GM19351 (cell line): ENCODE measurements at regions not wholly inside any gene's neighbourhood (a gene's known extent, or its start where the extent isn't known, plus 50 kb on each side); places are given as distances from the start of the nearest gene placed in this dataset.

Source experiments
- ATAC-seq: cut with Tn5 transposase; IDR thresholded peaks from one replicate; pipeline ENCODE4 v1.9.1; 2021; ENCODE audit warnings: mild to moderate bottlenecking, moderate library complexity; ENCODE audit not compliant: unreplicated experiment

- ATAC-seq: no peak
These were observed 127.8 kb downstream of the COPS8 start for GRCh38 chr2:237213315-237214022.

DNA sequence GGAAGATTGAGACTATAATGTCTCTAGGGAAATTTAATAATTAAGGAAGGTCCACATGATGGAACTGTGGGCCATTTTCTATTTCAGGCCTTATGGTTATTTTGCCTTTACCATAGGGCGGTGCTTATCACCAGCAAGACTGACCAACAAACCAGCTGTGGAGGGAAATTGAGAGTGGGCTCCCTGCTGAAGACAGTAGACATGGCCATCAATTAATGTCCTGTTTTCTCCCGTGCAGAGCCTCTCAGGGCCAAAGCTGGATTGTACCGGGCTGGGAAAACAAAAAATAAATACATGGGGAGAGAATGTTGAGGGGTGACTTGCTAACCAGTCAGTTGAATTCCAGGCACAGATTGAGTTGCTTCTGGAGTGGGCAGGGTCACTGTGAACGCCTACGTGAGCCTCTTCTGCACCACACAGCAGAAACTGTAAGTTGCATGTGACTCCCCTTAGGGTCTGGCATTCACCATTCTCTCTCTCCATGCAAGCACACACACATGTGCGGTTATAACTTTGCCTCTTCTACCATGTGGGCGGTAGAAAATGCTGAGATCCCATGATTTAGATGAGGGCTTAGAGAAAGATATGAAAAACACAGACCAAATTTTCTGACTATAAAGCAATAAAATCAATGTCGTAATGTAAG is 128.5 kb downstream of the COPS8 start:
- no peak for ATAC-seq

DNA sequence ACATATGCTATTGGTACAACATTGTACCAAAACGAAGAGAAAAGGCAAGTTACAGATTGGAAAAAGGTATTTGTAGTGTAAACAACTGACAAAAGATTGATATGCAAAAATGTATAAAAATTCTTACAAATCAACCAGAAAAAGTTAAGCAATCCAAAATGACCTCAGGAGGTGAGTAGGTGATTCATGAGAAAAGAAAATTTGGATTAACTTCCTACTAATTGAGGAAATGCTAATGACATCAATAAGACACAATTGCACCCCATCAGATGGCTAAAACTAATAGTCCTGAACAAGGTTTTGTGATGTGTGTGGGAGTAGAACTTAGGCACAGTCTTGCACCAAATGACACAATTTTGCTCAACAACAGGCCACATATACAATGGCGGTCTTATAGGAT is 129.3 kb downstream of the COPS8 start:
- ATAC-seq: no peak

DNA sequence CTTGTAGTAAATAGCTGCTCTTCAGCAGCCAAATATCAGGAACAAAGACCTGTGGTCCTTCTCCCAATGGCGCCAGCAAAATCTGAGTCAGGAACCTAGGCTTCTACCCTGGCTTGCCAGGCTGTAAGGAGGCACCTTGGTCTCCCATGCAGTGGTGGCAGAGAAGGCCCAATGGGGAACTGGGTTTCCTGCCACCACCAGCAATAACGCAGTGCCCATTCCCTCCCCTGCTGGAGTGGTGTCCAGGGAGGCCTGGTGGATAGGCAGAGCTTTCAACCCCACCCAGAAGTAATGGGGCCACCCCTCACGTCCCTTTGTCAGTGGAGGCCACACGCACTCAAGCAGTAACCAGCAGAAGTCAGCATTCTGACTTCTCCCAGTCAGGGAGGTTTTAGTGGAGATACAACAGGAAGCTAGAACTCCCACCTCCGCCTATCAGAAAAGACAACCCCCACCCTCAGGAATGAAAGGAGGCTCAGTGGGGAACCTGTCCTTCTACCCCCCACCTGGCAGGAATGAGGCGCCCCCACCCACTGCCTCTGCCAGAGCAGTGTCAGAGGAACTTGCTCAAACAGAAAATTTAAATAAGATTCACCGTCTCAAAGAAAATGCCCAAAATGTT is 132.4 kb downstream of the COPS8 start:
- ATAC-seq: no peak

DNA sequence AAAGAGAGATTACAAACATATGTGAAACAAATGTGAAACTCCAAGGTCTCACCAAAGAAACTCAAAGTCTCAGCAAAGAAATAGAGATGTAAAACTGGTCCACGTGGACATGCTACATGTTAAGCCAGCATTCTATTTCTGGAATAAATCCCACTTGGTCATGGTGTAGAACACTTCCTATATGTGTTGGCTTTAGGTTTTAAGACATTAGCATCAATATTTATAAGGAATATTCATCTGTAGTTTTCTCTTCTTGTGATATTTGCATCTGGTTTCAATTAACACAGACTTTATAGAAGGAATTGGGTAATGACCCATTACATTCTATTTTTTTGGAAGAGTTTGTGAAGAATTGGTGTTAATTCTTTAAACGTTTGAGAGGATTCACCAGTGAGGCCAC is 133.1 kb downstream of the COPS8 start:
- ATAC-seq: no peak

- no peak for ATAC-seq
These were observed 134.1 kb downstream of the COPS8 start for GRCh38 chr2:237219826-237220225.

GRCh38 chr2:237221443-237221842 is 135.8 kb downstream of the COPS8 start:
- no peak for ATAC-seq

DNA sequence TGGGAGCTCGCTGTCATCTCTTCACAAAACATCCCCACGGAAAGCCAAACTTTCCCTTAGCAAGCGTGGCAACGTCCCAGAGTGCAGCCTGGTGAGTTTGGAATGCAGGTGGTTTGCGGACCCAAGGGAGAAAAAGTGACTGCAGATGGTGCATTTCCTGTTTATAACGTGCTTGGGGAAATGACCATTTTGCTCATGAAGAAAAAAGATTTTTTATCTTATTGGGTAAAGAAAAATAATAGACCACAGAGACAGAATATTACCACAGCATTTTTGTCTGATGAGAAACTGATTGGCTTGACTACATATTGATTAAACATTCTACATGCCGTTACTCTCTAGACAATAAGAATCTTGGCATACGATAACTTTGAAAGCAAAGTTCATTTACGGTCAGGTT is 136.5 kb downstream of the COPS8 start:
- ATAC-seq: no peak

GRCh38 chr2:237222601-237223041 is 136.9 kb downstream of the COPS8 start:
- ATAC-seq: no peak

DNA sequence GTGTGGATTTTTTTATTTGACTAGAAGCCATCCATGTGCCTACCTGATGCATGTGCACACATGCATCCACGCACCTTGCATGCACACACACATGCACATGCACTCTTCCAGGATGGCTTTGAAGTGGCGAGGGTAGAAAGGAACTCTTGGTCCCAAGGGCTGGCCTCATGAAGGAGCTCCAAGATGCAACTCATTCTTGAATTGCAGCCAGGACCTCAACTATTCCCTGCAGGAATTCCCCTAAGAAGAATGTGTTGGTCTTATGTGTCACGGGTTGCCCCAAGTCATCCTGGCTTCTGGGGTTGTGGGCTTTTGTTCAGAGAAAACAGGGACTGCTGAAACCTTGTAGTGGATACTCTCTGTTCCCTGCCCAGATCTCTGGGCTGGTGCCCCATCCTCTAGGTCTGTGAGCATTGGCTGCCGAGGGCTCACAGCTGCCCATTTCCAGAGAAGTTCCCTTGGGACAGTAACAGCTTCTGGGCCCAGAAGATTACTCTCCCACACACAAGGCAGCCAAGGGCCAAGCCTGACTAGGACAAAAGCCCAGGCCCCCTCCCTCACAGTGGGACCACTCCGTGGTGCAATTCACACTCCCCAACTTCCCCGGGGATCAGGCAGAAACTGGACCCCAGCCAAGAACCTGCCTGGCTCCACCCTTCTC is 137.6 kb downstream of the COPS8 start:
- ATAC-seq: no peak

GRCh38 chr2:237227190-237227589 is 141.5 kb downstream of the COPS8 start:
- no peak for ATAC-seq

DNA sequence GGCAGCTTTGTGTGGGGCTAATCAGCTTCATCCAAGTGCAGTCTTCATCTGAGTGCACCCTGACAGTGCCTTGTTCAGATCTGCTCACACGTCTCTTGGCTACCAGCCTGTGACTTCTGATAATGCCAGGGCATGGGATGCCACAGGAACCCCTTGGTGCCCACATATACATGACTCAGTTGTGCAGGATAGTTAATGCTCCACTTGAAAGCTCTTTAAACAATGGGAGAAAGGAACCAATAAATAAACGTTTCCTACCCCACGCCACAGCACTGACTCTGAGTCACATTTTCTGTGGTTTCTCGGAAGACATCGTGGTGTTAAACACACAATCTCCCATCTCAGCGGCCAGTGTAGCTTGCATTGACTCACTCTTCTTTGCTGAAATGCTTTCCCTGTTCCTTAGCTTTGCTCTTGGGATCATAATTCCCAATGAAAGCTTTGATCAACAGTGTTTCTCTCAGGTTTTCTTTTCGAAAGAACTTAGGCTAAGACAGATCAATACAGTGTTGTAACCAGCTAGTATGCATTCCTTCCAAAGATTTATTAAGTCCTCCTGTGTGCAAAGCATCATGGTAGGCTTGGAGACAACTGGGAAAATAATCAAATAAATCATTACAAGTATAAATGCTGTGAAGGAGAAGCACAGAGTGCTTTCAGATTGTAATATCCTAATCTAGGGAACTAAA is 142.0 kb downstream of the COPS8 start:
- ATAC-seq: no peak

DNA sequence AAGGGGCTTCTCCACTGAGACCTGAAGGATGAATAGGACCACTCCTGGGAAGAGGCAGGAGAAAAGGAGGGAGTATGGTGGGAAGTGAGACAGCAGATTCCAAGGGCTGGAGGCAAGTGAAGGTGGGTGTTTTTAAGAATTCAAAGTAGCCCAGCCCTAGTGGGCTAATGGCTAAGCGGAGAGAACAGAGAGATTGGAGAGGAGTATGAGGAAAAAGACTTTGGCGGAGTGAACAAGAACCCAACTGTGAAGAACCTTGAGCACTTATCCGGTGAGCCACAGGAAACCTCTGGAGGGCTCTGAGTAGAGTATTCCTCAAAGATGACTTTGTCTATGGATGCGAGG is 142.6 kb downstream of the COPS8 start:
- no peak for ATAC-seq

DNA sequence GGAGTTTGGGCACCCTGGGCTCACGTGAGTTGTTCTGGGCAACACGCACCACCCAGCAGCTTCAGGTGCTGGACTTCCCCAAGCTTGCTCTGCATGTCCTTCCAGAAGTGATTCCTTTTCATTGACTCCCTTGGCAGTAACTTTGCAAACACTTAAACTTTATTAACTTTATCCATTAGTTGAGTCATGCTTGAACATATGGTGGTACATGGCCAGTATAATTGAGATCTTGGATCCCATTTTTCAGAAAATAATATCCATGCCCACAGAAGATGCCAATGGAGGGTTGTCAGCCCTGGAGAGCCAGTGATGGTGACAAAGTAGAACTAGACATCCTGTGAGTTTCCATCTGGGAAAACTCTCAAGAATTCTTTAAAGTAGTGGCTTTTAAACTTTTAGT is 144.2 kb downstream of the COPS8 start:
- ATAC-seq: no peak

GRCh38 chr2:237230355-237230754 is 144.7 kb downstream of the COPS8 start:
- ATAC-seq: no peak

DNA sequence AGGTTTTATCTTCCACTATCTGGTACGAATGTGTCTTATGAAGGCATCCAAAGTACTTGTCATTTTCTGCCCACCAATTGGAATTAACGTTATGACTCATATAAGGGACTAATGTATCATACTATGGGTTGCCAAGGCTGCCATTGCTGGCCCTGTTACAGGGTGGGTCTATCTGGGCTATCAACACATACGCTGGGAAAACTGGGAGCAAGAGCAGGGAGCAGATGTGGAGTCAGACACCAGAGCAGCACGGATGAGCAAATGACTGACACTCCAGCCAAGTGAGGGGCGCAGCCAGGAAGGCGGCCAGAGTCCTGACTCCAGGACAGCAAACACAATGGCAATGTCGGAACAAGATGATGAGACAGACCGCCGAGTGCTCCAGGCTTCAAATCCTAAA is 145.9 kb downstream of the COPS8 start:
- no peak for ATAC-seq

- no peak for ATAC-seq
These were observed 146.5 kb downstream of the COPS8 start for GRCh38 chr2:237232166-237232565.

DNA sequence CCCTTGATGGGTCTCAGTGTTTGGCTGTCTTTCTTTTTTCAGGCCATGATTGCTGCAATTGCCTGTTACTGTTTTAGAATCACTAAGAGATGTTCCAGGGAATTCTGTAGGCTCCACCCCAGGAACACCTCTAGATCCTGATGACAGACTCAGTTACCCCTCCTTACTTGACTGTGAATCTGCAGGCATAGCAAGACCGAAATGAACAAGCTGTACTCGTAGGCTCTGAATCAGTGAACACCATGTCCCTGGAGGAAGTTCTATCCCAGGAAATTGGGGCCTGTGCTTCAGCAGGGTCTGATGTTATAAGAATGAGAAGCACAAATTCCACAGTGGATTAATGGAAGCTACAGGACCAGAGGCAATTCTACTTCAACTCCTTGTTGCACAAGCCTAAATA is 148.6 kb downstream of the COPS8 start:
- ATAC-seq: no peak

DNA sequence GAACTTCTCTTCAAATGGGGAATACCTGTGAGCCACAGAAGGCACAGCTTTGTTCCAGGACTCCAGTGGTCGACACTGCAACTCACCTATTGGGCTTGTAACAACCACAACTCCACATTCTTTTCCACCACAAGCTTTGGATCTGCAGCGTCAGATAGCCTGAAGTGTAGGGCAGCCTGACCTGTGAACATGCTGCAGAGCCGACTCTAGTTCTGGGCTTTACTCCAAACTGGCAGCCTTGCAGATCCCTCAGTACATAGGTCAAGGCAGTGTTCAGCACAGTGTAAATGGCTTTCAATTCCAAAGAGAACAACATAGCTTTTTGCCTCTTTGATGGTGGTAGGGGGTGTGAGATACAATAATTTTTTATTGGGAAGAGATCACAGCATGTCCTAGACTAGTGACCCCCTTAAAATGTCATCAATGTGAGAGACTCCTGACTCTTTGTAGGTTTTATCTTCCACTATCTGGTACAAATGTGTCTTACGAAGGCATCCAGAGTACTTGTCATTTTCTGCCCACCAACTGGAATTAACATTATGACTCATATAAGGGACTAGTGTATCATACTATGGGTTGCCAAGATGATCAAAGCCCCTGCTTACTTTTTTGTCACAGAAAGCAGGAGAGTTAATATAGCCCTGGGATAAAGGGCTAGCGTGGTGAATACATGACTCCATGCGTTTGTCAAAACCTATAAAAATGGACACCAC is 149.8 kb downstream of the COPS8 start:
- no peak for ATAC-seq

- ATAC-seq: no peak
These were observed 150.5 kb downstream of the COPS8 start for GRCh38 chr2:237236188-237236587.

GRCh38 chr2:237238249-237238648 is 152.6 kb downstream of the COPS8 start:
- no peak for ATAC-seq
